WTC11 (cell line): ENCODE measurements at regions not wholly inside any gene's neighbourhood (a gene's known extent, or its start where the extent isn't known, plus 50 kb on each side); places are given as distances from the start of the nearest gene placed in this dataset.

Experiments used
- ATAC-seq: fragments of 200-7000 bp; cut with Tn5 transposase; 2 replicates; pipeline ENCODE4 v1.10.0; 2021; ENCODE audit warnings: mild to moderate bottlenecking, moderate library complexity
- CTCF ChIA-PET: fragments of 300-600 bp; sonication (Branson Sonifier 250); formaldehyde crosslinking; loops from one replicate; lab custom pipeline; 2021; ENCODE audit warnings: antibody characterized with exemption; lab: Charles Lee
- POLR2A ChIA-PET: fragments of 350-600 bp; sonication (Branson Sonifier 250); formaldehyde crosslinking; loops from one replicate; lab custom pipeline; 2021; ENCODE audit warnings: antibody characterized with exemption; lab: Charles Lee
- DNase-seq: peaks from one replicate; pipeline ENCODE4 v3.0.0; 2021; ENCODE audit warnings: low spot score
- H3K27ac Mint-ChIP-seq: 2 replicates; pipeline ENCODE4 v1.8.0; 2021; ENCODE audit warnings: mixed read lengths
- H3K27me3 Mint-ChIP-seq: 2 replicates; pipeline ENCODE4 v1.8.0; 2021; ENCODE audit warnings: low read depth, mild to moderate bottlenecking, moderate library complexity, mixed read lengths
- H3K36me3 Mint-ChIP-seq: 2 replicates; pipeline ENCODE4 v1.8.0; 2021; ENCODE audit warnings: mixed read lengths
- H3K4me1 Mint-ChIP-seq: 2 replicates; pipeline ENCODE4 v1.8.0; 2022; ENCODE audit warnings: mixed read lengths
- H3K4me3 Mint-ChIP-seq: 2 replicates; pipeline ENCODE4 v1.8.0; 2021; ENCODE audit warnings: mild to moderate bottlenecking, moderate library complexity, mixed read lengths
- H3K9me3 Mint-ChIP-seq: 2 replicates; pipeline ENCODE4 v1.8.0; 2021; ENCODE audit warnings: mixed read lengths
- CREM ChIP-seq: sonication (generic); formaldehyde crosslinking; IDR thresholded peaks from 2 replicates; pipeline ENCODE4 v1.8.1; 2022; ENCODE audit warnings: mild to moderate bottlenecking, missing genetic modification reagents, moderate library complexity
- ELF4 ChIP-seq: sonication (generic); formaldehyde crosslinking; IDR thresholded peaks from 2 replicates; pipeline ENCODE4 v1.8.1; 2022; ENCODE audit warnings: low read depth, mild to moderate bottlenecking, moderate library complexity, missing genetic modification reagents
- ETV6 ChIP-seq: sonication (generic); formaldehyde crosslinking; IDR thresholded peaks from 2 replicates; pipeline ENCODE4 v1.8.1; 2022; ENCODE audit warnings: mild to moderate bottlenecking, missing genetic modification reagents
- IRF2 ChIP-seq: sonication (generic); formaldehyde crosslinking; IDR thresholded peaks from 2 replicates; pipeline ENCODE4 v1.8.0; 2022; ENCODE audit warnings: low read depth, missing genetic modification reagents, borderline replicate concordance
- NFATC4 ChIP-seq: fragments of 250-450 bp; sonication (Bioruptor Pico); IDR thresholded peaks from 2 replicates; pipeline ENCODE4 v1.9.0; 2021; ENCODE audit warnings: mild to moderate bottlenecking
- ZNF121 ChIP-seq: sonication (generic); formaldehyde crosslinking; IDR thresholded peaks from 2 replicates; pipeline ENCODE4 v1.8.0; 2023; ENCODE audit warnings: missing genetic modification reagents
- ZNF263 ChIP-seq: sonication (generic); formaldehyde crosslinking; IDR thresholded peaks from 2 replicates; pipeline ENCODE4 v1.8.1; 2022; ENCODE audit warnings: low read depth, mild to moderate bottlenecking, moderate library complexity, missing genetic modification reagents
- ZNF423 ChIP-seq: fragments of 250-450 bp; sonication (Bioruptor Pico); IDR thresholded peaks from 2 replicates; pipeline ENCODE4 v2.1.2; 2022; ENCODE audit warnings: mild to moderate bottlenecking, moderate library complexity
- TF ChIP-seq, protein P1 (sequence below): sonication (generic); formaldehyde crosslinking; IDR thresholded peaks from 2 replicates; pipeline ENCODE4 v1.8.1; 2023; ENCODE audit warnings: mild to moderate bottlenecking, missing genetic modification reagents
- TF ChIP-seq, protein P2 (sequence below): sonication (generic); formaldehyde crosslinking; IDR thresholded peaks from 2 replicates; pipeline ENCODE4 v1.8.0; 2022; ENCODE audit warnings: mild to moderate bottlenecking, missing genetic modification reagents
- TF ChIP-seq, protein P3 (sequence below): sonication (generic); formaldehyde crosslinking; IDR thresholded peaks from 2 replicates; pipeline ENCODE4 v1.8.1; 2023; ENCODE audit warnings: mild to moderate bottlenecking, missing genetic modification reagents, borderline replicate concordance
- TF ChIP-seq, protein P4 (sequence below): sonication (generic); formaldehyde crosslinking; IDR thresholded peaks from 2 replicates; pipeline ENCODE4 v1.8.1; 2023; ENCODE audit warnings: mild to moderate bottlenecking, moderate library complexity, missing genetic modification reagents
- TF ChIP-seq, protein P5 (sequence below): sonication (generic); formaldehyde crosslinking; IDR thresholded peaks from 2 replicates; pipeline ENCODE4 v1.8.0; 2023; ENCODE audit warnings: mild to moderate bottlenecking, missing genetic modification reagents
- TF ChIP-seq, protein P6 (sequence below): sonication (generic); formaldehyde crosslinking; IDR thresholded peaks from 2 replicates; pipeline ENCODE4 v1.8.1; 2022; ENCODE audit warnings: low read depth, missing genetic modification reagents, borderline replicate concordance
- TF ChIP-seq, protein P7 (sequence below): sonication (generic); formaldehyde crosslinking; IDR thresholded peaks from 2 replicates; pipeline ENCODE4 v1.8.0; 2023; ENCODE audit warnings: missing genetic modification reagents
- TF ChIP-seq, protein P8 (sequence below): sonication (generic); formaldehyde crosslinking; IDR thresholded peaks from 2 replicates; pipeline ENCODE4 v1.8.0; 2022; ENCODE audit warnings: mild to moderate bottlenecking, missing genetic modification reagents

DNA sequence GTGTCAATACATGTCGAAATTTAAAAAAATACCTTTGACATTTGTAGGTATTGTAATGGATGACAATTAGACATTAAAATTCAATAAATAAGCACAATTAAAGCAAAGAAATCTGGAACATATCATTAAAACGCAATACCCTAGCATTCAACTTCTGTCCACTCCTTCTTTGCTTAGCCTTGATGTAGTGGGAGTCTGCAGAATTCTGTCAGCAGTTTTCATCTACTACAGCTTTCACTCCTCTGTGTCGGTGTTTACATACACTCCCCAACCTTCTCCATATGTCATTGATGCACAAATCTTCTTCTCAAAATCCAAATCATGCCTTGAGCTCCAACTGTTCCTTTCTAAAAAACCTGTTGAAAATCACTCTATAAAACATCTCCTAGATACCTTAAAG, 1380.6 kb downstream of the DSC3 start:
- no peaks in the 10 kb centered on the region for H3K36me3 Mint-ChIP-seq
- ChIA-PET CTCF (no interaction called here), POLR2A (no interaction called here)
- TF ChIP-seq ZNF121 (CRISPR knock-in tag): no peak
- TF ChIP-seq, protein P1, sequence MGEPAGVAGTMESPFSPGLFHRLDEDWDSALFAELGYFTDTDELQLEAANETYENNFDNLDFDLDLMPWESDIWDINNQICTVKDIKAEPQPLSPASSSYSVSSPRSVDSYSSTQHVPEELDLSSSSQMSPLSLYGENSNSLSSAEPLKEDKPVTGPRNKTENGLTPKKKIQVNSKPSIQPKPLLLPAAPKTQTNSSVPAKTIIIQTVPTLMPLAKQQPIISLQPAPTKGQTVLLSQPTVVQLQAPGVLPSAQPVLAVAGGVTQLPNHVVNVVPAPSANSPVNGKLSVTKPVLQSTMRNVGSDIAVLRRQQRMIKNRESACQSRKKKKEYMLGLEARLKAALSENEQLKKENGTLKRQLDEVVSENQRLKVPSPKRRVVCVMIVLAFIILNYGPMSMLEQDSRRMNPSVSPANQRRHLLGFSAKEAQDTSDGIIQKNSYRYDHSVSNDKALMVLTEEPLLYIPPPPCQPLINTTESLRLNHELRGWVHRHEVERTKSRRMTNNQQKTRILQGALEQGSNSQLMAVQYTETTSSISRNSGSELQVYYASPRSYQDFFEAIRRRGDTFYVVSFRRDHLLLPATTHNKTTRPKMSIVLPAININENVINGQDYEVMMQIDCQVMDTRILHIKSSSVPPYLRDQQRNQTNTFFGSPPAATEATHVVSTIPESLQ (CRISPR knock-in tag): no peak
- TF ChIP-seq, protein P2, sequence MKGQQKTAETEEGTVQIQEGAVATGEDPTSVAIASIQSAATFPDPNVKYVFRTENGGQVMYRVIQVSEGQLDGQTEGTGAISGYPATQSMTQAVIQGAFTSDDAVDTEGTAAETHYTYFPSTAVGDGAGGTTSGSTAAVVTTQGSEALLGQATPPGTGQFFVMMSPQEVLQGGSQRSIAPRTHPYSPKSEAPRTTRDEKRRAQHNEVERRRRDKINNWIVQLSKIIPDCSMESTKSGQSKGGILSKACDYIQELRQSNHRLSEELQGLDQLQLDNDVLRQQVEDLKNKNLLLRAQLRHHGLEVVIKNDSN: no peak
- TF ChIP-seq, protein P3, sequence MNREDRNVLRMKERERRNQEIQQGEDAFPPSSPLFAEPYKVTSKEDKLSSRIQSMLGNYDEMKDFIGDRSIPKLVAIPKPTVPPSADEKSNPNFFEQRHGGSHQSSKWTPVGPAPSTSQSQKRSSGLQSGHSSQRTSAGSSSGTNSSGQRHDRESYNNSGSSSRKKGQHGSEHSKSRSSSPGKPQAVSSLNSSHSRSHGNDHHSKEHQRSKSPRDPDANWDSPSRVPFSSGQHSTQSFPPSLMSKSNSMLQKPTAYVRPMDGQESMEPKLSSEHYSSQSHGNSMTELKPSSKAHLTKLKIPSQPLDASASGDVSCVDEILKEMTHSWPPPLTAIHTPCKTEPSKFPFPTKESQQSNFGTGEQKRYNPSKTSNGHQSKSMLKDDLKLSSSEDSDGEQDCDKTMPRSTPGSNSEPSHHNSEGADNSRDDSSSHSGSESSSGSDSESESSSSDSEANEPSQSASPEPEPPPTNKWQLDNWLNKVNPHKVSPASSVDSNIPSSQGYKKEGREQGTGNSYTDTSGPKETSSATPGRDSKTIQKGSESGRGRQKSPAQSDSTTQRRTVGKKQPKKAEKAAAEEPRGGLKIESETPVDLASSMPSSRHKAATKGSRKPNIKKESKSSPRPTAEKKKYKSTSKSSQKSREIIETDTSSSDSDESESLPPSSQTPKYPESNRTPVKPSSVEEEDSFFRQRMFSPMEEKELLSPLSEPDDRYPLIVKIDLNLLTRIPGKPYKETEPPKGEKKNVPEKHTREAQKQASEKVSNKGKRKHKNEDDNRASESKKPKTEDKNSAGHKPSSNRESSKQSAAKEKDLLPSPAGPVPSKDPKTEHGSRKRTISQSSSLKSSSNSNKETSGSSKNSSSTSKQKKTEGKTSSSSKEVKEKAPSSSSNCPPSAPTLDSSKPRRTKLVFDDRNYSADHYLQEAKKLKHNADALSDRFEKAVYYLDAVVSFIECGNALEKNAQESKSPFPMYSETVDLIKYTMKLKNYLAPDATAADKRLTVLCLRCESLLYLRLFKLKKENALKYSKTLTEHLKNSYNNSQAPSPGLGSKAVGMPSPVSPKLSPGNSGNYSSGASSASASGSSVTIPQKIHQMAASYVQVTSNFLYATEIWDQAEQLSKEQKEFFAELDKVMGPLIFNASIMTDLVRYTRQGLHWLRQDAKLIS (CRISPR knock-in tag): no peak
- TF ChIP-seq, protein P4, sequence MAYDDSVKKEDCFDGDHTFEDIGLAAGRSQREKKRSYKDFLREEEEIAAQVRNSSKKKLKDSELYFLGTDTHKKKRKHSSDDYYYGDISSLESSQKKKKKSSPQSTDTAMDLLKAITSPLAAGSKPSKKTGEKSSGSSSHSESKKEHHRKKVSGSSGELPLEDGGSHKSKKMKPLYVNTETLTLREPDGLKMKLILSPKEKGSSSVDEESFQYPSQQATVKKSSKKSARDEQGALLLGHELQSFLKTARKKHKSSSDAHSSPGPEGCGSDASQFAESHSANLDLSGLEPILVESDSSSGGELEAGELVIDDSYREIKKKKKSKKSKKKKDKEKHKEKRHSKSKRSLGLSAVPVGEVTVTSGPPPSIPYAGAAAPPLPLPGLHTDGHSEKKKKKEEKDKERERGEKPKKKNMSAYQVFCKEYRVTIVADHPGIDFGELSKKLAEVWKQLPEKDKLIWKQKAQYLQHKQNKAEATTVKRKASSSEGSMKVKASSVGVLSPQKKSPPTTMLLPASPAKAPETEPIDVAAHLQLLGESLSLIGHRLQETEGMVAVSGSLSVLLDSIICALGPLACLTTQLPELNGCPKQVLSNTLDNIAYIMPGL (CRISPR knock-in tag): no peak
- no peak for TF ChIP-seq CREM (CRISPR knock-in tag)
- TF ChIP-seq ELF4: no peak
- no peak for TF ChIP-seq ETV6 (CRISPR knock-in tag)
- TF ChIP-seq ZNF263 (CRISPR knock-in tag): no peak
- TF ChIP-seq, protein P5, sequence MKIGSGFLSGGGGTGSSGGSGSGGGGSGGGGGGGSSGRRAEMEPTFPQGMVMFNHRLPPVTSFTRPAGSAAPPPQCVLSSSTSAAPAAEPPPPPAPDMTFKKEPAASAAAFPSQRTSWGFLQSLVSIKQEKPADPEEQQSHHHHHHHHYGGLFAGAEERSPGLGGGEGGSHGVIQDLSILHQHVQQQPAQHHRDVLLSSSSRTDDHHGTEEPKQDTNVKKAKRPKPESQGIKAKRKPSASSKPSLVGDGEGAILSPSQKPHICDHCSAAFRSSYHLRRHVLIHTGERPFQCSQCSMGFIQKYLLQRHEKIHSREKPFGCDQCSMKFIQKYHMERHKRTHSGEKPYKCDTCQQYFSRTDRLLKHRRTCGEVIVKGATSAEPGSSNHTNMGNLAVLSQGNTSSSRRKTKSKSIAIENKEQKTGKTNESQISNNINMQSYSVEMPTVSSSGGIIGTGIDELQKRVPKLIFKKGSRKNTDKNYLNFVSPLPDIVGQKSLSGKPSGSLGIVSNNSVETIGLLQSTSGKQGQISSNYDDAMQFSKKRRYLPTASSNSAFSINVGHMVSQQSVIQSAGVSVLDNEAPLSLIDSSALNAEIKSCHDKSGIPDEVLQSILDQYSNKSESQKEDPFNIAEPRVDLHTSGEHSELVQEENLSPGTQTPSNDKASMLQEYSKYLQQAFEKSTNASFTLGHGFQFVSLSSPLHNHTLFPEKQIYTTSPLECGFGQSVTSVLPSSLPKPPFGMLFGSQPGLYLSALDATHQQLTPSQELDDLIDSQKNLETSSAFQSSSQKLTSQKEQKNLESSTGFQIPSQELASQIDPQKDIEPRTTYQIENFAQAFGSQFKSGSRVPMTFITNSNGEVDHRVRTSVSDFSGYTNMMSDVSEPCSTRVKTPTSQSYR (CRISPR knock-in tag): no peak
- TF ChIP-seq, protein P6, sequence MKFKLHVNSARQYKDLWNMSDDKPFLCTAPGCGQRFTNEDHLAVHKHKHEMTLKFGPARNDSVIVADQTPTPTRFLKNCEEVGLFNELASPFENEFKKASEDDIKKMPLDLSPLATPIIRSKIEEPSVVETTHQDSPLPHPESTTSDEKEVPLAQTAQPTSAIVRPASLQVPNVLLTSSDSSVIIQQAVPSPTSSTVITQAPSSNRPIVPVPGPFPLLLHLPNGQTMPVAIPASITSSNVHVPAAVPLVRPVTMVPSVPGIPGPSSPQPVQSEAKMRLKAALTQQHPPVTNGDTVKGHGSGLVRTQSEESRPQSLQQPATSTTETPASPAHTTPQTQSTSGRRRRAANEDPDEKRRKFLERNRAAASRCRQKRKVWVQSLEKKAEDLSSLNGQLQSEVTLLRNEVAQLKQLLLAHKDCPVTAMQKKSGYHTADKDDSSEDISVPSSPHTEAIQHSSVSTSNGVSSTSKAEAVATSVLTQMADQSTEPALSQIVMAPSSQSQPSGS (CRISPR knock-in tag): no peak
- TF ChIP-seq ZNF423: no peak
- TF ChIP-seq, protein P7, sequence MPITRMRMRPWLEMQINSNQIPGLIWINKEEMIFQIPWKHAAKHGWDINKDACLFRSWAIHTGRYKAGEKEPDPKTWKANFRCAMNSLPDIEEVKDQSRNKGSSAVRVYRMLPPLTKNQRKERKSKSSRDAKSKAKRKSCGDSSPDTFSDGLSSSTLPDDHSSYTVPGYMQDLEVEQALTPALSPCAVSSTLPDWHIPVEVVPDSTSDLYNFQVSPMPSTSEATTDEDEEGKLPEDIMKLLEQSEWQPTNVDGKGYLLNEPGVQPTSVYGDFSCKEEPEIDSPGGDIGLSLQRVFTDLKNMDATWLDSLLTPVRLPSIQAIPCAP: no peak
- TF ChIP-seq NFATC4: no peak
- TF ChIP-seq IRF2 (CRISPR knock-in tag): no peak
- TF ChIP-seq, protein P8, sequence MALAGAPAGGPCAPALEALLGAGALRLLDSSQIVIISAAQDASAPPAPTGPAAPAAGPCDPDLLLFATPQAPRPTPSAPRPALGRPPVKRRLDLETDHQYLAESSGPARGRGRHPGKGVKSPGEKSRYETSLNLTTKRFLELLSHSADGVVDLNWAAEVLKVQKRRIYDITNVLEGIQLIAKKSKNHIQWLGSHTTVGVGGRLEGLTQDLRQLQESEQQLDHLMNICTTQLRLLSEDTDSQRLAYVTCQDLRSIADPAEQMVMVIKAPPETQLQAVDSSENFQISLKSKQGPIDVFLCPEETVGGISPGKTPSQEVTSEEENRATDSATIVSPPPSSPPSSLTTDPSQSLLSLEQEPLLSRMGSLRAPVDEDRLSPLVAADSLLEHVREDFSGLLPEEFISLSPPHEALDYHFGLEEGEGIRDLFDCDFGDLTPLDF (CRISPR knock-in tag): no peak
- H3K27ac Mint-ChIP-seq: no peak overlapping the region
- H3K4me1 Mint-ChIP-seq: 0 out of 2 replicates have a peak, but pooled peaks cover 4% of the 10 kb centered on the region
- no peak overlapping the region for H3K4me3 Mint-ChIP-seq
- H3K9me3 Mint-ChIP-seq: peaks cover 13% of the 10 kb centered on the region; the same call in 1 of the 2 replicates
- no peak for ATAC-seq
- no peak for DNase-seq
- H3K27me3 Mint-ChIP-seq: no peaks in the 10 kb centered on the region
